COLO668 (cell line): ENCODE measurements at regions not wholly inside any gene's neighbourhood (a gene's known extent, or its start where the extent isn't known, plus 50 kb on each side); places are given as distances from the start of the nearest gene placed in this dataset.

ENCODE experiments used
- DNase-seq: peaks from one replicate; lab custom pipeline; 2025; ENCODE audit not compliant: unreplicated experiment; lab: John Stamatoyannopoulos, UW

- no peak for DNase-seq
These were observed 102.0 kb upstream of the RPS6KA2 start for GRCh38 chr6:166728884-166729530.

GRCh38 chr6:166726201-166726600 is 99.2 kb upstream of the RPS6KA2 start:
- no peak for DNase-seq

GRCh38 chr6:166725571-166725970 is 98.5 kb upstream of the RPS6KA2 start:
- no peak for DNase-seq

GRCh38 chr6:166724576-166724975 is 97.5 kb upstream of the RPS6KA2 start:
- DNase-seq = no peak

- no peak for DNase-seq
These were observed 95.7 kb upstream of the RPS6KA2 start for GRCh38 chr6:166722785-166723184.

GRCh38 chr6:166721576-166721975 is 94.5 kb upstream of the RPS6KA2 start:
- no peak for DNase-seq

GRCh38 chr6:166720856-166721255 is 93.8 kb upstream of the RPS6KA2 start:
- DNase-seq = no peak

GRCh38 chr6:166719019-166719418 is 92.0 kb upstream of the RPS6KA2 start:
- no peak for DNase-seq

GRCh38 chr6:166718516-166718915 is 91.5 kb upstream of the RPS6KA2 start:
- DNase-seq = no peak

- no peak for DNase-seq
These were observed 90.0 kb upstream of the RPS6KA2 start for GRCh38 chr6:166716910-166717617.

- DNase-seq = no peak
These were observed 88.9 kb upstream of the RPS6KA2 start for GRCh38 chr6:166715992-166716391.

GRCh38 chr6:166715065-166715464 is 88.0 kb upstream of the RPS6KA2 start:
- DNase-seq = no peak

GRCh38 chr6:166714581-166714980 is 87.5 kb upstream of the RPS6KA2 start:
- DNase-seq = no peak

GRCh38 chr6:166714187-166714510 is 87.1 kb upstream of the RPS6KA2 start:
- DNase-seq = no peak

GRCh38 chr6:166713434-166714186 is 86.6 kb upstream of the RPS6KA2 start:
- no peak for DNase-seq

- DNase-seq = no peak
These were observed 85.5 kb upstream of the RPS6KA2 start for GRCh38 chr6:166712286-166713228.

GRCh38 chr6:166710084-166710483 is 83.0 kb upstream of the RPS6KA2 start:
- DNase-seq = no peak

GRCh38 chr6:166708460-166708859 is 81.4 kb upstream of the RPS6KA2 start:
- no peak for DNase-seq

GRCh38 chr6:166707045-166707444 is 80.0 kb upstream of the RPS6KA2 start:
- DNase-seq = peak; percentile 51

- no peak for DNase-seq
These were observed 78.0 kb upstream of the RPS6KA2 start for GRCh38 chr6:166705069-166705468.

- no peak for DNase-seq
These were observed 77.1 kb upstream of the RPS6KA2 start for GRCh38 chr6:166704171-166704570.
